Loucy (cell line): ENCODE measurements at regions not wholly inside any gene's neighbourhood (a gene's known extent, or its start where the extent isn't known, plus 50 kb on each side); places are given as distances from the start of the nearest gene placed in this dataset.

Experiments
- H2AFZ ChIP-seq: fragments of 200-600 bp; sonication (generic); 2 replicates; pipeline ENCODE4 v1.6.0; 2016; ENCODE audit warnings: antibody characterized with exemption, mild to moderate bottlenecking, low read length, moderate library complexity
- H3F3A ChIP-seq: fragments of 200-600 bp; 2 replicates; pipeline ENCODE4 v1.6.0; 2016; ENCODE audit warnings: antibody characterized with exemption, low read depth, mild to moderate bottlenecking
- H3K27me3 ChIP-seq: fragments of 200-600 bp; sonication (generic); 2 replicates; pipeline ENCODE4 v1.6.1; 2014; ENCODE audit warnings: low read length, mild to moderate bottlenecking; ENCODE audit not compliant: insufficient read depth, poor library complexity, severe bottlenecking
- H3K36me3 ChIP-seq: fragments of 200-600 bp; sonication (generic); 2 replicates; pipeline ENCODE4 v1.6.1; 2016; ENCODE audit warnings: low read length; ENCODE audit not compliant: insufficient read depth
- H3K4me1 ChIP-seq: fragments of 200-600 bp; sonication (generic); 2 replicates; pipeline ENCODE4 v1.5.1; 2014; ENCODE audit warnings: low read length, mild to moderate bottlenecking; ENCODE audit not compliant: insufficient read depth, poor library complexity, severe bottlenecking
- H3K4me2 ChIP-seq: fragments of 200-600 bp; sonication (generic); 2 replicates; pipeline ENCODE4 v1.6.0; 2014; ENCODE audit warnings: antibody characterized with exemption, low read length, low read depth, mild to moderate bottlenecking; ENCODE audit not compliant: poor library complexity, severe bottlenecking
- H3K4me3 ChIP-seq: fragments of 200-600 bp; sonication (generic); 2 replicates; pipeline ENCODE4 v1.5.1; 2014; ENCODE audit warnings: low read length, mild to moderate bottlenecking, mixed read lengths; ENCODE audit not compliant: poor library complexity, severe bottlenecking
- H3K79me2 ChIP-seq: fragments of 200-600 bp; sonication (generic); 2 replicates; pipeline ENCODE4 v1.6.1; 2014; ENCODE audit warnings: low read length; ENCODE audit not compliant: insufficient read depth
- H3K9ac ChIP-seq: fragments of 200-600 bp; sonication (generic); 2 replicates; pipeline ENCODE4 v1.6.0; 2014; ENCODE audit warnings: mild to moderate bottlenecking, low read depth, low read length, moderate library complexity; ENCODE audit not compliant: poor library complexity, severe bottlenecking
- H3K9me2 ChIP-seq: fragments of 200-600 bp; sonication (generic); replicated peaks from 2 replicates; pipeline ENCODE4 v1.6.1; 2016; ENCODE audit warnings: low read depth, low read length, mixed read lengths
- H3K9me3 ChIP-seq: fragments of 200-600 bp; sonication (generic); 2 replicates; pipeline ENCODE4 v1.6.1; 2014; ENCODE audit warnings: mild to moderate bottlenecking, antibody characterized with exemption, low read length, low read depth; ENCODE audit not compliant: insufficient read depth
- H4K20me1 ChIP-seq: fragments of 200-600 bp; sonication (generic); 2 replicates; pipeline ENCODE4 v1.6.0; 2014; ENCODE audit warnings: antibody characterized with exemption, low read length, mild to moderate bottlenecking; ENCODE audit not compliant: insufficient read depth, poor library complexity, severe bottlenecking
- EZH2phosphoT487 ChIP-seq: fragments of 200-600 bp; IDR thresholded peaks from 2 replicates; pipeline ENCODE4 v1.6.1; 2018; ENCODE audit warnings: antibody characterized with exemption, mild to moderate bottlenecking, moderate library complexity, borderline replicate concordance
- TF ChIP-seq, protein P1 (sequence below): fragments of 200-600 bp; sonication (generic); conservative IDR thresholded peaks from 2 replicates; pipeline ENCODE4 v1.5.1; 2014; ENCODE audit warnings: mild to moderate bottlenecking, antibody characterized with exemption, low read length

DNA sequence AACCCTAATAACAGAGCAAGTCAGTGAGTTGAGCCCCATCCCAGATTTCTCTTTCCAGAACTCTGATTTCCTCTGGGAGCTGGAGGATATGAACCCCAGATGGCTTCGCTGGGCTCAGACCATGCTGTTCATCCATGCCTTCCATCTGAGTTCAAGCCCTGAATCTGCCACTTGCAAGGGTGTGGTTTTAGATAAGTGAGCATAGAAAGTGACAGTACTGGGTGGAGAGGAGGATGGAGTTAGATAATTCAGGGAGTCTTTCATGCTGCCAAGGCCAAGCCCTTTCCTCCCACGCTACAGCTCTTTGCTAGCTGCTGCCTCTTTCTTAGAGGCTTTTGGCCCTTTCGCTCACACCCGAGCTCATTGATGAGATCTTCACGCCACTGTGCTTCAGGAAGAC lies 57.2 kb upstream of the MAFB start:
- Histone ChIP-seq H3K9ac (no peak overlapping the region), H3K4me1 (peaks cover 6% of the 10 kb centered on the region), H3K36me3 (no peaks in the 10 kb centered on the region)

GRCh38 chr20:40748182-40748581 lies 59.1 kb upstream of the MAFB start:
- H3K27me3 ChIP-seq: no peaks in the 10 kb centered on the region
- H3K36me3 ChIP-seq: no peaks in the 10 kb centered on the region
- no peak overlapping the region for H3K9ac ChIP-seq
- H2AFZ ChIP-seq: no peak overlapping the region
- H3K9me2 ChIP-seq: no peaks in the 10 kb centered on the region
- no peak overlapping the region for H3K4me2 ChIP-seq
- H3K9me3 ChIP-seq: no peaks in the 10 kb centered on the region
- no peaks in the 10 kb centered on the region for H3K79me2 ChIP-seq
- H3K4me1 ChIP-seq: peaks cover 4% of the 10 kb centered on the region
- no peaks in the 10 kb centered on the region for H4K20me1 ChIP-seq
- H3K4me3 ChIP-seq: no peak overlapping the region
- H3F3A ChIP-seq: no peaks in the 10 kb centered on the region
- TF ChIP-seq, protein P1, sequence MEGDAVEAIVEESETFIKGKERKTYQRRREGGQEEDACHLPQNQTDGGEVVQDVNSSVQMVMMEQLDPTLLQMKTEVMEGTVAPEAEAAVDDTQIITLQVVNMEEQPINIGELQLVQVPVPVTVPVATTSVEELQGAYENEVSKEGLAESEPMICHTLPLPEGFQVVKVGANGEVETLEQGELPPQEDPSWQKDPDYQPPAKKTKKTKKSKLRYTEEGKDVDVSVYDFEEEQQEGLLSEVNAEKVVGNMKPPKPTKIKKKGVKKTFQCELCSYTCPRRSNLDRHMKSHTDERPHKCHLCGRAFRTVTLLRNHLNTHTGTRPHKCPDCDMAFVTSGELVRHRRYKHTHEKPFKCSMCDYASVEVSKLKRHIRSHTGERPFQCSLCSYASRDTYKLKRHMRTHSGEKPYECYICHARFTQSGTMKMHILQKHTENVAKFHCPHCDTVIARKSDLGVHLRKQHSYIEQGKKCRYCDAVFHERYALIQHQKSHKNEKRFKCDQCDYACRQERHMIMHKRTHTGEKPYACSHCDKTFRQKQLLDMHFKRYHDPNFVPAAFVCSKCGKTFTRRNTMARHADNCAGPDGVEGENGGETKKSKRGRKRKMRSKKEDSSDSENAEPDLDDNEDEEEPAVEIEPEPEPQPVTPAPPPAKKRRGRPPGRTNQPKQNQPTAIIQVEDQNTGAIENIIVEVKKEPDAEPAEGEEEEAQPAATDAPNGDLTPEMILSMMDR: no peak
- TF ChIP-seq EZH2phosphoT487: no peak

More for the DNA sequence above, 57.2 kb upstream of the MAFB start:
- Histone ChIP-seq H3K9me2 (no peaks in the 10 kb centered on the region), H3K4me2 (no peak overlapping the region), H3F3A (no peaks in the 10 kb centered on the region), H4K20me1 (no peaks in the 10 kb centered on the region), H3K79me2 (no peaks in the 10 kb centered on the region), H2AFZ (no peak overlapping the region), H3K4me3 (no peak overlapping the region), H3K9me3 (no peaks in the 10 kb centered on the region), H3K27me3 (no peaks in the 10 kb centered on the region)
- TF ChIP-seq EZH2phosphoT487: no peak
- TF ChIP-seq, protein P1: no peak

DNA sequence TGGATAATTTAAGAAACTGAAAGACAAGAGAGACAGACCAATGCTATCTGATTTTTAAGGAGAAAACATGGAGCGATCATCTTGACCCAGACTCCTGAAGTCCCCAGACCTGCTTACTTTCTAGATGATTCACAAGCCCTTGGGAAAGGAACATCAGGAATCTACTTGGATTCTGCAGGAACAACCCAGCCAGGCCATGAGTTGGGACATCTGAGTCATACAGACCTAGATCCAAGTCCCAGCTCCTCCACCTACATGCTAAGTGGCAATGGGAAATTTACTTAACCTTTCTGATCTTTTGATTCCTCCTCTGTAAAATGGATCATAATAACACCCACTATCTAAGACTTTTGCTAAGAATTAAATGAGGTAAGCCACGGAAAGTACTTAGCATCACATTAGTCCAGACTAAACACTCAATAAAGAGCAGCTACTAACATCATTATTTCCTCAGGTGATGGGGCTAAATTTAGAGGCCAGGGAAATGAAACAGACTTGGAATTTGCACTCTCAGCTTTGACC lies 61.0 kb upstream of the MAFB start:
- H3K27me3 ChIP-seq: no peaks in the 10 kb centered on the region
- H3K4me1 ChIP-seq: peaks cover 6% of the 10 kb centered on the region
- TF ChIP-seq, protein P1: no peak
- no peak for TF ChIP-seq EZH2phosphoT487
- H4K20me1 ChIP-seq: no peaks in the 10 kb centered on the region
- H3F3A ChIP-seq: no peaks in the 10 kb centered on the region
- H3K4me3 ChIP-seq: no peak overlapping the region
- H3K79me2 ChIP-seq: no peaks in the 10 kb centered on the region
- no peaks in the 10 kb centered on the region for H3K36me3 ChIP-seq
- H3K9me2 ChIP-seq: no peaks in the 10 kb centered on the region
- H3K9ac ChIP-seq: no peak overlapping the region
- no peak overlapping the region for H3K4me2 ChIP-seq
- no peaks in the 10 kb centered on the region for H3K9me3 ChIP-seq
- no peak overlapping the region for H2AFZ ChIP-seq
